ENCODE measurements at regions not wholly inside any gene's neighbourhood (a gene's known extent, or its start where the extent isn't known, plus 50 kb on each side); places are given as distances from the start of the nearest gene placed in this dataset.

- Histone ChIP-seq H3K9me3 (no peaks in the 10 kb centered on the region), H3K27me3 (no peaks in the 10 kb centered on the region), H3K36me3 (no peaks in the 10 kb centered on the region), H3K4me3 (ENCODE audit: low read depth, low read length) (no peak overlapping the region), H3K4me1 (no peaks in the 10 kb centered on the region)
- DNase-seq, result no peak
- TF ChIP-seq, protein P1, sequence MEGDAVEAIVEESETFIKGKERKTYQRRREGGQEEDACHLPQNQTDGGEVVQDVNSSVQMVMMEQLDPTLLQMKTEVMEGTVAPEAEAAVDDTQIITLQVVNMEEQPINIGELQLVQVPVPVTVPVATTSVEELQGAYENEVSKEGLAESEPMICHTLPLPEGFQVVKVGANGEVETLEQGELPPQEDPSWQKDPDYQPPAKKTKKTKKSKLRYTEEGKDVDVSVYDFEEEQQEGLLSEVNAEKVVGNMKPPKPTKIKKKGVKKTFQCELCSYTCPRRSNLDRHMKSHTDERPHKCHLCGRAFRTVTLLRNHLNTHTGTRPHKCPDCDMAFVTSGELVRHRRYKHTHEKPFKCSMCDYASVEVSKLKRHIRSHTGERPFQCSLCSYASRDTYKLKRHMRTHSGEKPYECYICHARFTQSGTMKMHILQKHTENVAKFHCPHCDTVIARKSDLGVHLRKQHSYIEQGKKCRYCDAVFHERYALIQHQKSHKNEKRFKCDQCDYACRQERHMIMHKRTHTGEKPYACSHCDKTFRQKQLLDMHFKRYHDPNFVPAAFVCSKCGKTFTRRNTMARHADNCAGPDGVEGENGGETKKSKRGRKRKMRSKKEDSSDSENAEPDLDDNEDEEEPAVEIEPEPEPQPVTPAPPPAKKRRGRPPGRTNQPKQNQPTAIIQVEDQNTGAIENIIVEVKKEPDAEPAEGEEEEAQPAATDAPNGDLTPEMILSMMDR (IDR thresholded peaks at IDR 0.05; ENCODE audit: low read depth, low read length), result no peak
Measured at GRCh38 chr2:60400462-60401246, 152.8 kb downstream of the BCL11A start.

DNA sequence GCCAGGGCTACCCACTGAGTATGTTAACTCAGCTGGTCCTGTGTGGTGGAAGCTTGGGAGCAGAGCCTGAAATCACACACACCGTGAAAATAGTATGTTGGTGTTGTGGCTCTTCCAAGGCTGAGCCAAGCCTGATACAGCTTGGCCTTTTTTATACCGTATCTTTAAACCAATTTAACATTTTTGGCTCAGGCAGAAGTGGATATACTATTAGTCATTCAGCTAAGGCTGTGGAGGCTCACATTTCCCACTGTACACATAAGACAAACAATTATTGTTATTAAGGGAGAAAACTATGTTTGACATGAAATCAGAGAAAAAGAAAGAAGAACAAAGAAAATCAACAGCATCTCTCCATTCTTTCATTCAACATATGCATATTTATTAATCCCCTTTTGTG is 159.0 kb downstream of the BCL11A start:
- no peak for DNase-seq
- Histone ChIP-seq H3K36me3 (no peaks in the 10 kb centered on the region), H3K4me3 (ENCODE audit: low read depth, low read length) (no peak overlapping the region), H3K27me3 (no peaks in the 10 kb centered on the region), H3K9me3 (no peaks in the 10 kb centered on the region), H3K4me1 (no peaks in the 10 kb centered on the region)
- TF ChIP-seq, protein P1 (IDR thresholded peaks at IDR 0.05; ENCODE audit: low read depth, low read length), result no peak

- no peaks in the 10 kb centered on the region for H3K9me3 ChIP-seq
Measured at GRCh38 chr2:60391649-60392375, 161.6 kb downstream of the BCL11A start.

GRCh38 chr2:60391230-60391629 is 162.2 kb downstream of the BCL11A start:
- H3K36me3 ChIP-seq, result no peaks in the 10 kb centered on the region
- H3K9me3 ChIP-seq, result no peaks in the 10 kb centered on the region
- no peak overlapping the region for H3K4me3 ChIP-seq (ENCODE audit: low read depth, low read length)
- no peaks in the 10 kb centered on the region for H3K27me3 ChIP-seq
- H3K4me1 ChIP-seq, result no peaks in the 10 kb centered on the region
- DNase-seq, result no peak
- TF ChIP-seq, protein P1 (IDR thresholded peaks at IDR 0.05; ENCODE audit: low read depth, low read length), result no peak

More at GRCh38 chr2:60391649-60392375, 161.6 kb downstream of the BCL11A start:
- Histone ChIP-seq H3K4me1 (no peaks in the 10 kb centered on the region), H3K27me3 (no peaks in the 10 kb centered on the region), H3K36me3 (no peaks in the 10 kb centered on the region), H3K4me3 (ENCODE audit: low read depth, low read length) (no peak overlapping the region)
- no peak for DNase-seq
- TF ChIP-seq, protein P1 (IDR thresholded peaks at IDR 0.05; ENCODE audit: low read depth, low read length), result no peak

- TF ChIP-seq, protein P1 (IDR thresholded peaks at IDR 0.05; ENCODE audit: low read depth, low read length), result no peak
- no peaks in the 10 kb centered on the region for H3K27me3 ChIP-seq
- H3K4me3 ChIP-seq (ENCODE audit: low read depth, low read length), result no peak overlapping the region
- H3K9me3 ChIP-seq, result no peaks in the 10 kb centered on the region
- no peaks in the 10 kb centered on the region for H3K36me3 ChIP-seq
- DNase-seq, result no peak
- H3K4me1 ChIP-seq, result no peaks in the 10 kb centered on the region
Measured at GRCh38 chr2:60386436-60386835, 167.0 kb downstream of the BCL11A start.

DNA sequence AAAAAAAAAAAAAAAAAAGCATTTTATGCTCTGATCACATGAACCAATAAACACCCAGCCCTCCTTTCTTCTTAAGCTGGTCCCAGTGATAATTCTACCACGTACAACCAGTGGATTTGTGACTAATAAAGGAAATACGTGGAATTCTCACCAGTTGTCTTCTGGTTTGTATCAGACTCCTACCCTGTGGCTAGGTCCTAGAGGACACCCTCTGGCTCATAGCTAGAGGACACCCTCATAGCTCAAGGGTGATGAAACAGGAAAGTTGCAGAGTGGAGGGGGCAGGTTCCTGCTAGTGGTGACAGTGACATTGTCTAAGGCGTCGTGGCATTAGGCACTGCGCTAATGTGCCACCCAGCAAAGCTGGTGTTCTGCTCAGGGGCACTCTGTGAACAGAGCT is 167.8 kb downstream of the BCL11A start:
- Histone ChIP-seq H3K27me3 (no peaks in the 10 kb centered on the region), H3K4me1 (no peaks in the 10 kb centered on the region), H3K36me3 (no peaks in the 10 kb centered on the region), H3K9me3 (no peaks in the 10 kb centered on the region), H3K4me3 (ENCODE audit: low read depth, low read length) (no peak overlapping the region)
- DNase-seq, result no peak
- TF ChIP-seq, protein P1 (IDR thresholded peaks at IDR 0.05; ENCODE audit: low read depth, low read length), result no peak

Data from BE2C (cell line).